ENCODE measurements at regions not wholly inside any gene's neighbourhood (a gene's known extent, or its start where the extent isn't known, plus 50 kb on each side); places are given as distances from the start of the nearest gene placed in this dataset.

DNA sequence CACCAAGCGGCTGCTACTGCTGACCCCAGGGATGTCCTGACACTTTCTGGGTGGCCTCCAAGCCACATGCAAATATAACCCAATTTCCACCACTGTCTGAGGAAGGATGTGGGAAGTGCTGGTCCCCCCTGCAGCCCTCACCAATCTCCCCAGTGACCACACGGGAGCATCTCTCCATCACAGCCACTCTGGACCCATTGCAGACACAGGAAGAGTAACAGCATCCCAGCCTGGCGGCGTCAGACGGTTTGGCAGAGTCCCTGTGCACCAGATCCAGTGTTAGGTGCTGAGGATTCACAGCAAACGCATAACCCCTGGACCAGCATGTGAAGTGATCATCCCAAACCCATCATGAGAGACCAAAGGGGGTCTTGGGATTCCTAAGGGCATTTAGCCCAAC is 163.7 kb upstream of the TNRC6C start:
- H3K79me2 ChIP-seq (ENCODE audit: control insufficient read depth, insufficient read depth, low read length), result no peaks in the 10 kb centered on the region
- no peaks in the 10 kb centered on the region for H3K27me3 ChIP-seq (ENCODE audit: control insufficient read depth, insufficient read depth, low read length)
- no peaks in the 10 kb centered on the region for H3K4me1 ChIP-seq (ENCODE audit: control insufficient read depth, extremely low read depth, insufficient read depth, low read length)
- no peak overlapping the region for H3K4me2 ChIP-seq (ENCODE audit: extremely low read depth, insufficient read depth, low read length)
- H3K9me3 ChIP-seq (ENCODE audit: control insufficient read depth, insufficient read depth, low read depth, low read length), result no peaks in the 10 kb centered on the region
- TF ChIP-seq, protein P1, sequence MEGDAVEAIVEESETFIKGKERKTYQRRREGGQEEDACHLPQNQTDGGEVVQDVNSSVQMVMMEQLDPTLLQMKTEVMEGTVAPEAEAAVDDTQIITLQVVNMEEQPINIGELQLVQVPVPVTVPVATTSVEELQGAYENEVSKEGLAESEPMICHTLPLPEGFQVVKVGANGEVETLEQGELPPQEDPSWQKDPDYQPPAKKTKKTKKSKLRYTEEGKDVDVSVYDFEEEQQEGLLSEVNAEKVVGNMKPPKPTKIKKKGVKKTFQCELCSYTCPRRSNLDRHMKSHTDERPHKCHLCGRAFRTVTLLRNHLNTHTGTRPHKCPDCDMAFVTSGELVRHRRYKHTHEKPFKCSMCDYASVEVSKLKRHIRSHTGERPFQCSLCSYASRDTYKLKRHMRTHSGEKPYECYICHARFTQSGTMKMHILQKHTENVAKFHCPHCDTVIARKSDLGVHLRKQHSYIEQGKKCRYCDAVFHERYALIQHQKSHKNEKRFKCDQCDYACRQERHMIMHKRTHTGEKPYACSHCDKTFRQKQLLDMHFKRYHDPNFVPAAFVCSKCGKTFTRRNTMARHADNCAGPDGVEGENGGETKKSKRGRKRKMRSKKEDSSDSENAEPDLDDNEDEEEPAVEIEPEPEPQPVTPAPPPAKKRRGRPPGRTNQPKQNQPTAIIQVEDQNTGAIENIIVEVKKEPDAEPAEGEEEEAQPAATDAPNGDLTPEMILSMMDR (conservative IDR thresholded peaks at IDR 0.05 in 1 of 2, IDR thresholded peaks at IDR 0.05 in 1 of 2; ENCODE audit: low read depth in 1 of 2, low read length in 2 of 2), result no peak
- TF ChIP-seq EZH2 (IDR thresholded peaks at IDR 0.05; ENCODE audit: low read length, missing control alignments), result no peak
- H3K9ac ChIP-seq (ENCODE audit: insufficient read depth, low read length), result no peak overlapping the region
- no peak overlapping the region for H3K4me3 ChIP-seq (replicated peaks in 1 of 4; ENCODE audit: control extremely low read depth in 1 of 4, insufficient read depth in 1 of 4, low read depth in 3 of 4, low read length in 4 of 4)
- no peaks in the 10 kb centered on the region for H4K20me1 ChIP-seq (ENCODE audit: control insufficient read depth, extremely low read depth, insufficient read depth, low read length)
- no peak overlapping the region for H2AFZ ChIP-seq (ENCODE audit: low read length)
- DNase-seq (ENCODE audit: low read depth in 2 of 2), result no peak
- no peak overlapping the region for H3K27ac ChIP-seq (ENCODE audit: insufficient read depth, low read length)
- H3K36me3 ChIP-seq (ENCODE audit: control insufficient read depth, insufficient read depth, low read length), result no peaks in the 10 kb centered on the region

DNA sequence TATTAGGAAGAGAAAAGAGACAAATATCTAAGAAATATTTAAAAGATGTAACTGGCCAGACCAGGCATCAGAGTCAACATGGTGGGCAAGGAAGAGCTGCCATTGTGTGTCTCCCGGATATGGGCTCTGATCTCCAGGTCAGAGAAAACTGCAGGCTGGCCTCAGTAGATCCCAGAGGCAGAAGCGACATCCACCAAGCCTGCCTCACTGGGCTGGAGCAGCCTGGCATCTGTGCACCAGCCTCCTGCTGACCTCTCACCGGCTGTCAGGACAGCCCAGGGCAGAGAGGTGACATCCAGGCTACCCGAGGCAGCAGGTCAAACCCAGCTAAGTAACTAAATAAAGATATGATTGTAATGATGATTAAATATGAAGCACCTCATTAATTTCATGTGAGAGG is 162.8 kb upstream of the TNRC6C start:
- no peak overlapping the region for H3K4me3 ChIP-seq (replicated peaks in 1 of 4; ENCODE audit: control extremely low read depth in 1 of 4, insufficient read depth in 1 of 4, low read depth in 3 of 4, low read length in 4 of 4)
- H2AFZ ChIP-seq (ENCODE audit: low read length), result no peak overlapping the region
- no peak overlapping the region for H3K27ac ChIP-seq (ENCODE audit: insufficient read depth, low read length)
- TF ChIP-seq, protein P1 (conservative IDR thresholded peaks at IDR 0.05 in 1 of 2, IDR thresholded peaks at IDR 0.05 in 1 of 2; ENCODE audit: low read depth in 1 of 2, low read length in 2 of 2), result no peak
- TF ChIP-seq EZH2 (IDR thresholded peaks at IDR 0.05; ENCODE audit: low read length, missing control alignments), result no peak
- H3K4me2 ChIP-seq (ENCODE audit: extremely low read depth, insufficient read depth, low read length), result no peak overlapping the region
- H3K9me3 ChIP-seq (ENCODE audit: control insufficient read depth, insufficient read depth, low read depth, low read length), result no peaks in the 10 kb centered on the region
- no peak overlapping the region for H3K9ac ChIP-seq (ENCODE audit: insufficient read depth, low read length)
- H3K27me3 ChIP-seq (ENCODE audit: control insufficient read depth, insufficient read depth, low read length), result no peaks in the 10 kb centered on the region
- DNase-seq (ENCODE audit: low read depth in 2 of 2), result no peak
- H3K4me1 ChIP-seq (ENCODE audit: control insufficient read depth, extremely low read depth, insufficient read depth, low read length), result no peaks in the 10 kb centered on the region
- H3K79me2 ChIP-seq (ENCODE audit: control insufficient read depth, insufficient read depth, low read length), result no peaks in the 10 kb centered on the region
- H3K36me3 ChIP-seq (ENCODE audit: control insufficient read depth, insufficient read depth, low read length), result no peaks in the 10 kb centered on the region
- H4K20me1 ChIP-seq (ENCODE audit: control insufficient read depth, extremely low read depth, insufficient read depth, low read length), result no peaks in the 10 kb centered on the region

DNA sequence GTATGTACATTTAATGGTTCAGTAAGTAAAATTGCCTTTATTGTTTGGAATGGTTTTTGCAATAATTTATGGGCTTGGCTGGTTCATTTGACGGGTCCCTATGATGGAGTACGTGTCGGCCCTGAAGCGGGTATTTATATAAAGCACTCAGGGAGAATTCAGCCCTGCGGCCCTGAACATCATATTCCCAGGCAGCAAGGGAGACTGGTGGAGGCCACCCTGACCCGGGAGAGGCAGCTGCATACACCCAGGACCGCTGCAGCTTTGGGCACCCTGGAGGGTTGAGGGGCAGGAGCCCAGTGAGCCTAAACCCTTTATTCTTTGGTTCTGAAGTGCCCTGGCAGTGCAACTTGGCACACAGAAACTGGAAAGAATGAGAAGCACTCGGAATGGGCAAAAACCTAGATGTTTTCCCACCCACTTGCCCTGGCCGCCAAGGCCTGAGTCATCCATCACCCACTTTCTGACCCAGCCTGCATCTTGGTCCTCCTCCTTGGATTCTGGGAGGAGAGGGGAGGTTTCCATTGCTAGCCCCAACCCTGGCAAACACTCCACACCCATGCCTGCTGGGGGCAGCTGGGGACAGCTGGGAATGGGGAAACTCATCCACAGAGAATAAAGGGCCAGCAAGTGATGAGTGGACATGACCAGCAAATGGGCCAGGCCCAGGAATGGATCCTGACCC is 162.2 kb upstream of the TNRC6C start:
- H3K4me3 ChIP-seq (replicated peaks in 1 of 4; ENCODE audit: control extremely low read depth in 1 of 4, insufficient read depth in 1 of 4, low read depth in 3 of 4, low read length in 4 of 4), result no peak overlapping the region
- H3K79me2 ChIP-seq (ENCODE audit: control insufficient read depth, insufficient read depth, low read length), result no peaks in the 10 kb centered on the region
- H3K4me1 ChIP-seq (ENCODE audit: control insufficient read depth, extremely low read depth, insufficient read depth, low read length), result no peaks in the 10 kb centered on the region
- no peaks in the 10 kb centered on the region for H4K20me1 ChIP-seq (ENCODE audit: control insufficient read depth, extremely low read depth, insufficient read depth, low read length)
- H3K9ac ChIP-seq (ENCODE audit: insufficient read depth, low read length), result no peak overlapping the region
- H3K4me2 ChIP-seq (ENCODE audit: extremely low read depth, insufficient read depth, low read length), result no peak overlapping the region
- no peaks in the 10 kb centered on the region for H3K27me3 ChIP-seq (ENCODE audit: control insufficient read depth, insufficient read depth, low read length)
- TF ChIP-seq, protein P1 (conservative IDR thresholded peaks at IDR 0.05 in 1 of 2, IDR thresholded peaks at IDR 0.05 in 1 of 2; ENCODE audit: low read depth in 1 of 2, low read length in 2 of 2), result no peak
- no peak for TF ChIP-seq EZH2 (IDR thresholded peaks at IDR 0.05; ENCODE audit: low read length, missing control alignments)
- no peaks in the 10 kb centered on the region for H3K36me3 ChIP-seq (ENCODE audit: control insufficient read depth, insufficient read depth, low read length)
- no peak overlapping the region for H3K27ac ChIP-seq (ENCODE audit: insufficient read depth, low read length)
- peak in 1 of 2 donors; percentile 62 for DNase-seq (ENCODE audit: low read depth in 2 of 2)
- no peak overlapping the region for H2AFZ ChIP-seq (ENCODE audit: low read length)
- H3K9me3 ChIP-seq (ENCODE audit: control insufficient read depth, insufficient read depth, low read depth, low read length), result no peaks in the 10 kb centered on the region
